GM21529 (cell line): ENCODE measurements at regions not wholly inside any gene's neighbourhood (a gene's known extent, or its start where the extent isn't known, plus 50 kb on each side); places are given as distances from the start of the nearest gene placed in this dataset.

ENCODE experiments used
- ATAC-seq: cut with Tn5 transposase; IDR thresholded peaks from one replicate; pipeline ENCODE4 v1.9.1; 2021; ENCODE audit not compliant: unreplicated experiment

- no peak for ATAC-seq
These were observed 92.8 kb downstream of the HNRNPLL start for GRCh38 chr2:38509947-38510326.

DNA sequence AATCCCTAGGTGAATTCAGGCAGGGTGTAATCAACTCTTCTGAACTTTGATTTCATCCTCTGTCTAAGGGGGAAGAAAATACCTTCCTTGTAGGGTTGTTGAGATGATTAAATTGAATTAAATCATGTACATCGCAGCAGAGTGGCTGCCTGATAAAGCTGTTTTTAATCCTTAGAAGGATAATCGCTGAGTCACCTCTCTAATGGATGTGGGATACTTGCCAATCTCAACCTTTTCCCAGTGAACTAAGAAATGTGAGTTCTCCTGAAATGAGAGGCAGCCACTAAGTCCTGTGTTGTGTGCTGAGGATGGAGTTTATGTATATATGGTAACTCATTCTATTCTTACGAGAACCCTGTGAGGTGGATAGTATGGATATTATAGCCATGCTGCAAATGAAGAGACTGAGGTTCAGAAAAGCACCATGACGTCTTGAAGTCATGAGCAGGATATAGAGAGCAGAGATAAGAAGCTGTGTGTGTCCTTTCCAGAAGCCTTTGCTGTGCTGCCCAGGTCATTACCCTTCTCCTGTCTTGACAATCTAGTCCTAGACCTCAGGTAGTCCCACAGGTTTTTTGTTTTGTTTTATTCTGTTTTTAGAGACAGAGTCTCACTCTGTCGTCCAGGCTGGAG lies 93.3 kb downstream of the HNRNPLL start:
- ATAC-seq, result no peak

DNA sequence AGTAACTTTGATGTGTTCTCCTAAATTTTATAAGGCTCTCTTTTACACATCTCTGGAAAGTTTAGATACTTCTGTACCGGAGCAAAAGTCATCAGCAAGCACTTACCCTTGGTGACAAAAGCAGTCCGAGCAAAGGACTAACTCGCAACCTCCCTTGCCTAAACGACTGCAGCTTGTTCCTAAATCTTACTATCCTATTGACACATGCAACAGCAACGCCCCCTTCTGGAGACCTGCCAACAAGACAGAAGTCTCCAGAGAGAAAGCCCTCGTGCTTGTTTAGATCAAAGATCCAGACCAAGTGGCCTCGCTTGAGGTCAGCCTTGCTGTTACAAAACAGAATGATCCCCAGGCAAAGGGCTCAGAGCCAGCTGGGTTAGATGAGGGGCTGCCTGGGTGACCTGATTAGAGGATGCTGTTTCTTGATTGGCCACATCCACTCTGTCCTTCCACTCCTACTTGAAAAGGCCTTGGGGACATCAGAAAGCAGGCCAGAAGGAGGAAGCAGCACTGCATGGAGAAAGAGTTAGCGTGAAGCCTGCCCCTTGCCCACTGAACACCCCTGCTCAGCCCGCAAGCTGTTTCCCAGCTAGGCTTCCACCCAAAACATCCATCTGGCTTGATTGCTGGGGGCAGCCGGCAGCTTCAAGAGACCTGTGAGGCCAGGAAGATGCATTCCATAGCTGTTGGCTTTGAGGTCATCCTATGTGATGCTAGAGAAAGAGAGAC lies 94.3 kb downstream of the HNRNPLL start:
- peak; percentile 85 for ATAC-seq

GRCh38 chr2:38507712-38508111 lies 95.0 kb downstream of the HNRNPLL start:
- ATAC-seq, result no peak

DNA sequence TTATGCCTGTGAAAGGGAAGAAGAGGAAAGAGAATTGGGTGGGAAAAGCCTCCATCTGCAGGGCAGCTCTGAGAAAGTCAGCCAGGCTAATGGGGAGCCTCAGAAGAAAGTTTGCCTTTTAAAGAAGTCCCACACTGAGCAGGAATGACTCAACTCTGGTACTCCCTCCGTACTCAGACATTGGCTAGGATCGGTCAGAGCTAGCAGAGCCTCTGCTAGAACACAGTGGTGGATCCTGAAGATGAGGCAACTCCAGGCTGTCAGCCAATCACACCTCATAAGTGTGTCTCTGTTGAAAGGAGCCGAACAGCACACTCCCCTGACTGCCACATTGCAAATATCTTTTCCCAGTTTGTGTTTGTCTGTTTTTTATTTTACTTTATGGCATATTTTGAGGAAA lies 96.9 kb downstream of the HNRNPLL start:
- no peak for ATAC-seq

GRCh38 chr2:38504169-38504568 lies 98.6 kb downstream of the HNRNPLL start:
- no peak for ATAC-seq

DNA sequence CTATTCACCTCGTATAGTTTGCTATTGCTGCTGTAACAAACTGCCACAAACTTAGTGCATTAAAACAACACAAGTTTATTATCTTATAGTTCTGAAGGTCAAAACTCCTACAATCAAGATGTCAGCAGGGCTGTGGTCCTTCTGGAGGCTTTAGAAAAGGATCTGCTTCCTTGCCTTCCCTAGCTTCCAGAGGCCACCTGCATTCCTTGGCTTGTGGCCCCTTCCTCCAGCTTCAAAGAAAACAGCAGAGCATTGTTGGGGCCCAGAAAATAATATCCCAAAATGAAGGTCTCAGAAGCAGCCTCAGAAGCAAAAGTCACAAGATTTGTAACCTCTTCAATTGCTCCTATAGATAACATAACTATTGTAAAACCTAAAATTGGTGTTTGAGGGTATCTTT lies 100.6 kb downstream of the HNRNPLL start:
- no peak for ATAC-seq

GRCh38 chr2:38500283-38500634 lies 102.5 kb downstream of the HNRNPLL start:
- no peak for ATAC-seq

GRCh38 chr2:38499548-38500282 lies 103.0 kb downstream of the HNRNPLL start:
- no peak for ATAC-seq

- peak; percentile 85 for ATAC-seq
These were observed 104.7 kb downstream of the HNRNPLL start for GRCh38 chr2:38498045-38498481.

GRCh38 chr2:38497670-38498037 lies 105.1 kb downstream of the HNRNPLL start:
- no peak for ATAC-seq

DNA sequence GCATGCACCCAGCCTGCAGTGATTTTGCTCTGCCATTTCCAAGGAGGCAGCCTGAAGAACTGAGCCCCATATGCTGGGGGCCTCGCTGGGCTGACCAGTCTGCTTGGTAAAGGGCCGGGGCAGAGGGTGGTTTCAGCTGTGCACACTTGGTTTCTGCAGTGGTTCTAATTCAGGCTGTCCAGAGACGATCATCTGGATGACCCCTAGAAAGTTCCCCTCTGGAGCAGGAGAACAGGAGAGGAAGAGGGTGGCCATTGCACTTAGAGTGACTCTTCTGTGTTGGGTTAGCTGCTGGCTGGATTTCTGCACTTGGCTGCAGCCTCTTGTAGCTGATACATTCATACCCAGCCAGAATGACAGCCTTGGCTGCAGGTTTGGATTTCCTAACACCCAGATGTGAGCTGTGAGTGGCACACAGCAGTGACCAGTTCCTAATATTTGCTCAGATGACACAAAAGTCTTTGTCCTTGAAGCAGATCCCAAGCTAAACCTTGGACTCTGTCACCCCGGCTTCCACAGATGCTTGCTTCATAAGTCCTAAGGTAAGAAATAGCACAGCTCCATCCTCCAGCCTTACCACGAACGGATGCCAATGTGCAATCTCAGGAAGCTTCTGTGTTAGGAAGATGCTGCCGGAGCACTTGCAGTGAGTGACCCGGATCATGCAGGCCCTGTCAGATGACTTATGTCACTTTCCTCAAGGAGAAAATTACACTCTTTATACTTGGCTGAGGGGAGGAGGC lies 105.6 kb downstream of the HNRNPLL start:
- no peak for ATAC-seq

DNA sequence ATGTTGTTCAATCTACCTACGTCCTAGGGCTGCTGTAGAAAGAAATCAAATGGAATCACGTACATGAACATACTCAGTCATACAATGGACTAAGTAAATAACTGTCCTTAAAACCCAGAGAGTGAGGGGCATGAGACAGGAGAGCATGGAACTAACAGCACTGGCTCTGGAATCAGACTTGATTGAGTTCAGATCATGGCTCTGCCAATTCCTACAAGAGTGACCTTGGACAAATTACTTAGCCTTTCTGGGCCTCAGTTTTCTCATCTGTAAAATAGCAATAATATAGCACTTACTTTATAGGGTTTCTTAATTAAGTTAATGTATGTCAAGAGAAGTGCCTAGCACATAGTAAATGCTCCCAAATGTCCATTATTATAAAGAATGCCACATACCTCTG lies 106.8 kb downstream of the HNRNPLL start:
- ATAC-seq, result no peak

GRCh38 chr2:38494394-38494793 lies 108.3 kb downstream of the HNRNPLL start:
- ATAC-seq, result no peak

- ATAC-seq, result no peak
These were observed 110.6 kb downstream of the HNRNPLL start for GRCh38 chr2:38492042-38492615.

DNA sequence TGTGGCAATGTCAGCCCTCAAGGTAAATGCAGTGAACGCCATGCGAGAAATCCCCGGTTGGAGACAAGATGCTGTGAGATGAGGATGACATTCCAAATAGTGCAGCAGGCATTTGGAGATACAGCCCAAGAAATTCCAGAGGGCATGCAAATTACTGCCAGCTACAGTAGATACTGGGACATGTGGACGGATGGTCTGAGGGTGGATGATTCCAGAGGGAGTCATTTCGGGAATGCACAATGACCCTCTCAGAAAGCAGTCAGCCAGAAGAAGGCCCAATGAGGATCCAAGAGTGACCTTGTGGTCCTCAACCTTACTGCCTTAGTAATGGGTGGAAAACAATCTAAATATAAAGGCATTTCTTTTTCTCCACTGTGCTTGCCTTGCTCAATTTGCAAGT lies 111.3 kb downstream of the HNRNPLL start:
- ATAC-seq, result no peak

DNA sequence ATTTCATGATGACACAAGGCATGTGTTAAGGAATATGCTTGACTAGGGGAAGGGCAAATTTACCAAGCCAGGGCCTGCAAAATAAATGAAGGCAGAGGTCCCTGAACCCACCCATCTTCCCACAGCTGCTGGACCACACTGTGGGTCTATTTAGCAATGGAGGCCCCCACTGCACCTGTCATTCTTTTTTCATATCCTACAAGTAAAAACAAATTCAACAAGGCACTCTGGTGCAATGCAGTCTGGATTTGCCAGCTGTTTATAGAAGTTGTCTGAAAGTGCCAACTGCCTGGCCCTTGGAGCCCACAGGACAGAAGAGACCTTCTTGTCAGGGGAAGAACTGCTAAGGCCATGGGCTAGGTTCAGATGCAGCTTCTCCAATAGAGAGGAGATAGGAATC lies 112.8 kb upstream of the ATL2 start:
- no peak for ATAC-seq

DNA sequence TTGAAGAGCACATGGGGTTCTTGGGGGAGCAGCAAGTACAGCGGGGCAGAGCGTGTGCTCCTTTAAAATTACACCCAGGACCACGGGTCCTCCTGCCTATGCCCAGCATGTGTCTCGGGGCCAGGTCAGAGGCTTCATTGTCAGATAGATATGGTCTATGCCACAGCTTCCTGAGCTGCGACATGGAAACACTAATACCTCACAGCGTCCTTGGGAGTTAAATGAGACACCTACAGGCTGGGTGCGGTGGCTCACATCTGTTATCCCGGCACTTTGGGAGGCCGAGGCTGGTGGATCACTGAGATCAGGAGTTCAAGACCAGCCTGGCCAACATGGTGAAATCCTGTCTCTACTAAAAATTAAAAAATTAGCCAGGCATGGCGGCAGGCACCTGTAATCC lies 110.8 kb upstream of the ATL2 start:
- no peak for ATAC-seq

GRCh38 chr2:38486213-38487026 lies 109.3 kb upstream of the ATL2 start:
- no peak for ATAC-seq

GRCh38 chr2:38485734-38486133 lies 108.7 kb upstream of the ATL2 start:
- peak; percentile 98 for ATAC-seq
